NCI-H1048 (cell line): ENCODE measurements at regions not wholly inside any gene's neighbourhood (a gene's known extent, or its start where the extent isn't known, plus 50 kb on each side); places are given as distances from the start of the nearest gene placed in this dataset.

Experiments used
- DNase-seq: peaks from one replicate; lab custom pipeline; 2025; lab: John Stamatoyannopoulos, UW

DNA sequence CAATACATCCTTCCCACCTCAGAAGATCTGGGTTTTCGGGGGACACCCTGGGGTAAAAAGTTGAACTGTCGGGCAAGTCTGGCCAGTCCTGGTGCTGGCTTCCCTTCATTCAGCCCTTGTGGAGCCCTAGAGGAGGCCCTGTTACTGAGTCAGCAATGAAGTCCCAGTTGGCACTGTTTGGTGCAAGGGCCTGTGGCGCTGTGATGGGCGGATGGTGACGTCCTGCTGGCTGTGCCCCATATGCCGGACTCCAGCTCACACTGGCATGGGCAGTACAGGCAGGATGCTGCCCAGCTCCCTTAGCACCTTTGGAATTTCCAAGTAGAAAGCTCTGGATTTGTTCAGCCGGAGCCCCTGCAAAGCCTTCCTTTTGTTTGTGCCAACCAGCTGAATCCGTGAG lies 186.2 kb upstream of the PMEPA1 start:
- no peak for DNase-seq

DNA sequence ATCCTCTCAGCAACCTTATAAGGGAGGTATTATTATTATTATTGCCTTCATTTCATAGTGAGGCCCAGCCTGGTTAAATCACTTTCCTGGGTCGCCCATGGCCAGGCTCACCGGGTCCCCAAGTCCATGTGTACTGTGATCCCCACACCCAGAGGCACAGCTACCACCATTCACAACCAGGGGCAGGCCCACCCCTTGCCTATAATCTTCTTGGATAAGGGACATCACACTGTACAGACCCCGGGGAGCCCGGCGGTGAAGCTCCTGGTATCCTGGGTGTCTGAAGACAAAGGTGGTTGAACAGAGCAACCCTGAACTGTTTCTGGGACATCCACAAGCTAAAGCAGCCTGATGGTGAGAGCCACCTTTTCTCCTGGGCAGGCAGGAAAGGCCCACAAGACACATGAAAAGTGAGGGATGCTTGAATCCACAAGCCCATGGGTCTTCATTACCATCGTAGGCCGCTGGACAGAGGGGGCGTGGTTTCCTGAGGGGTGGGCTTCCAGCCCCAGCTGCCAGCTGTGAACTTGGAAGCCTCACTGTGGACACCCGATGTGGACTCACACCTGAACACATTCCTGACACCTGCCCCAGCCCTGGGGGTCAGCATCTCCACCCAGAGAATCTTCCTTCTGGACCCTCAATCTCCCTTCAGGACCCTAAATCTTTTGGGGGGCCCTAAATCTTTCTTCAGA lies 185.5 kb upstream of the PMEPA1 start:
- DNase-seq, result no peak

DNA sequence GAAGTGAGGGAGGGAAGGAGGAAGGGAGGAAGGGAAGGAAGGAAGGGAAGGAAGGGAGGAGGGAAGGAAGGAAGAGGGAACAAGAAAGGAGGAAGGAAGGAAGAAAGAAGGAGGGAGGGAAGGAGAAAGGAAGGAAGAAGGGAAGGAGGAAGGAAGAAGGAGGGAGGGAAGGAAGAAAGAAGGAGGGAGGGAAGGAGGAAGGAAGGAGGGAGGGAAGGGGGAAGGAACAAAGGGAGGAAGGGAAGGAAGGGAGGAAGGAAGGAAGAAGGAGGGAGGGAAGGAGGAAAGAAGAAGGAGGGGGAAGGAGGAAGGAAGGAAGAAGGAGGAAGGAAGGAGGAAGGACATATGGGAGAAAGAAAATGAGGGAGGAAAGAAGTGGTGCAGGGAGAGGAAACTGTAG lies 184.7 kb upstream of the PMEPA1 start:
- DNase-seq, result no peak

DNA sequence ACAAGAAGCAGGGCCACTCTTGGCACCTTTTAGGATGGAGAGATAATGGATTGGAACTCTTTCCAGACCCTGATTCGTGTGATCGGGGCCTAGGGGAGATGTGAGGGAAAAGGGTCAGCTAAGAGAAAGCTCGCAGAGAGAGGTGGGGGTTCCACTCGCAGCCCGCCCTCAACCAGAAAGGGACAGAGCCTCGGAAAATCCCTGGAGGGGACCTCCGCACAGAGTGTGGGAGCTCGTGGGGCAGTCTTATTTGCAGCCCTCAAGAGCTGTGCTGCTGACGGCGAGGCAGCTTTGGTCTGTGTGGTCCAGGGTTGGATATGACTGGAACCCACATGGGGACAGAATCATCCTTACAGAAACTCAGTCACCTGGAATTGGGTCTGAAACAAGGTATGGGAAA lies 184.3 kb upstream of the PMEPA1 start:
- no peak for DNase-seq

DNA sequence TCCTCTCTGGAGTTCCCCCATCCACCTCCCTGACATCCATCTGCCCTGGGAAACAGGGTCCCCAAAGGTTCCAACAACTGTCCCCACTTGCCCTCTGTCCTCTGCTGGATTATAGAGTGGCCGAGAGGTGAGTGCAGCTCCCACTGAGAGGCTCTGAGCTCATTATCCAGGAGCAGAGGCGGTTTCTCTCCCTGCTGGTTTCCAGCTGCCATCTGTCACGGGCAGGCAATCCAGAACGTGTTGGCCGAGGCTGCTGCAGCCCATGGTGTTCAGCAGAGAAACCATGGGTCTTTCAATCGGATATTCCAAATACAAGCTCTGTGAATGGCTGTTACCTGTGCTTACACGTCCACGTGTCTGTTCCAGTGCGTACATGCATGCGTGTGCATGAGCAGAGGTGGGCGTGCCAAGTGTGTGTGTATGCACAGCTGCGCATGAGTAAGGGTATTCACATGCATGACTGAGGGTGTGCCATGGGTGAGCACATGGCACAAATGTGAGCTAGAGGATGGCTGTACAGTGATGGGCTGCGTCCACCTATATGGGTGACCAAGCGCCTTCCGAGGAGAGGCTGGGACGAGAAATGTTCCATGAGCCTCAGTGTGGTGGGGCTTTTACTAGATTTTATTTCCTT lies 183.7 kb upstream of the PMEPA1 start:
- DNase-seq, result no peak

DNA sequence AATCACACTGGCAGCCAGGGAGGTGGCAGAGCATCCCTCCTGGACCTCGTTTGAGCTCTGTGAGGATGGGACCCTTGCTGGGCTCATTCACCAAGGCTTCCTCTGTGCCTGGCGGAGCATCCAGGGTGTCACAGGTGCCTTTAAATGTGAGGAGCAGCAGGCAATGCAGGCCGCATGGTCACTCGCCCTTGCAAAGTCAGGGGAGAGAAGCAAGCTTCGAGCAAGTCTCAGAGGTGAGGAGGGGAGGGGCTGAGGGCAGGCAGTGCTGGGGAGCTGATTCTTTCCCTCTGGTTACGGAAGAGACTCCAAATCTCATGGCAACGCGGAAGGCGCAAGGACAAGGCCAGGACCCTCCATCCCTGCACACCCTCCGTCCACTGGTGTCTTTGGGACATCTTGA lies 182.7 kb upstream of the PMEPA1 start:
- no peak for DNase-seq

DNA sequence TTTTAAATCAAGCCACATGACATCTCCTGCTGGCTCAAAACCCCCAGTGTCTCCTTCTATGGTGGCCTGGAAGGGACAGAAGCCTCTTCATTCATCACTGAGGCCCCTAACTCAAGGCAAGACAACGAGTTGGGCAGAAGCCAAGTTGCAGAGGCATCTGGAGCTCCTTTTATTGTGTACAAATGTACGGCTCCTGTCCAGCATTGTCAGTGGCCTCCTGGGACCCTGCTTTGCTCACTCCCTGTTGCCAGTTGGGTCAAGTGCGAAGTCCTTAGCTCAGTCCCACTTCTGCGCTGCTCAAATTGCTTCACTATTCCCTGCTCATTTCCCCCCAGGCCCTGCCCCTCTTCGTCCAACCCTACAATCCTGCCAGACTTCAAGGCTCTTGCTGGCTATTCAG lies 181.2 kb upstream of the PMEPA1 start:
- DNase-seq, result no peak

DNA sequence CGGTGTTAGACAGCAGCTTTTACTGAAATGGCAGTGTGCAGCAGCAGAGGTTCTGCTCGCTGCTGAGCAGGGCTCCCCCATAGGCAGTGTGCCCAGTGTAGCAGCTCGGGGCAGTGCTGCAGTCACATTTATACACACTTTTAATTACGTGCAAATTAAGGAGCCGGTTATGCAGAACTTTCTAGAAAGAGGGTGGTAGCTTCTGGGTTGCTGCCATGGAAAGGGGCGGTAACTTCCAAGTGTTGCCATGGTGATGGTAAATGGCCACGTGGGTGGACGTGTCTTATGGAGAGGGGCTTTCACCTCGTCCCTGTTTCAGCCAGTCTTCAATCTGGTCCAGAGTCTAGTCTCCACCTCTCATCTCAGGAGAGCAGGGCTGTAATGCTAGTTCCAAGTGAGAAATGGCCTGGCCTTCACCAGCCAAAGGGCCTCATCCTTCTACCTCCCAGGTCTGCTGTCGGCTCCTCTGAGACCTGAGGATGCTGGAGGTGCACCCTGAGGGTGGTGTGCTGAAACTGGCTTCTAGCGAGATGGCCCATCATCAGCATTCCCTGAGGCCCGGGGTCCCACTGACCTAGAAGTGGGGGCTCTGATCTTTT lies 180.5 kb upstream of the PMEPA1 start:
- no peak for DNase-seq

DNA sequence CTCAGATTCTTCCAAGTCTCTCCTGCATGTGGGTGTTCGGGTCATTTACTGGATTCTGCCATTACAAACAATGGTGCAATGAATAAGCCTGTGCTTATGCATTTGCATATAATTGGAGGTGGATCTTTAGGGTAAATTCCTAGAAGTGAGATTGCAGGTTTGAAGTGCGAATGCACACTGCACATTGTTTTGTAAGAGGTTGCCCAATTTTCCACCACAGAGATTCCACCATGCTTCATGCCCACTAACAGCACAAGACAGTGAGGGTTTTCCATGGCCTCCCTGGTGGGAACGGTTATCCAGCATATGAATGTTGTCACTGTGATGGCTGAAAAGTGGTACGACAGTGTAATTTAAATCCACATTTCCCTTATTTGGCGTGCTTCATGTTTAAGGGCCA lies 178.8 kb upstream of the PMEPA1 start:
- DNase-seq, result no peak

DNA sequence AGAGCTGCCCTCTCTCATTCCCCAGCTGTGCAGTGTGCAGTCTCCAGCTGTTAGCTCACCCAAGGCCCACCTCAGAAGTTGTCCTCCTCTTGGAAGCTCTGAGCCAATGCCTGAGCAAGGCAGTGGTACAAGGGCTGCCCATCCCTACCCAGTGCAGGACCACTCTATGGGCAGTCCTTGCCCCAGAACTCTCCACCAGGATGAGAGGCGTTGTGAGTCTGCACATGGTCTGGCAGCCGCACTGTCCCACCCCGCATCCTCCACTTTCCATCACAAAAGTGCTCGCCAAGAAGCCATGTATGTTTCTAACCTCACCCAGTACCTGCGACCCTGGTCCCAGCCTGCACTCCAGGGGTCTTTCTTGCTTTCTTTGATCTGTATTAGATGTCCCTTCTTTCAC lies 175.1 kb upstream of the PMEPA1 start:
- DNase-seq, result no peak

DNA sequence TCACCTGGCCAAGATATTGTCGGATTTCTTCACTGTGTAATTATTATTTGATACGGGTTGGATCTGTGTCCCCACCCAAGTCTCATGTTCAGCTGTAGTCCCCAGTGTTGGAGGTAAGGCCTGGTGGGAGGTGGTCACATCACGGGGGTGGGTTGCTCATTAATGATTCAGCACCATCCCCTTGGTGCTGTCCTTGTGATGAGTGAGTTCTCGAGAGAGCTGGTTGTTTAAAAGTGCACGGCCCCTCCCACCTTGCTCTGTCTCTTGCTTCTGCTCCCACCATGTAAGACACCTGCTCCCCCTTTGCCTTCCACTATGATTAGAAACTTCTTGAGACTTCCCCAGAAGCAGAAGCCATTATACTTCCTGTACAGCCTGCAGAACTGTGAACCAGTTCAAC lies 173.9 kb upstream of the PMEPA1 start:
- DNase-seq, result no peak

DNA sequence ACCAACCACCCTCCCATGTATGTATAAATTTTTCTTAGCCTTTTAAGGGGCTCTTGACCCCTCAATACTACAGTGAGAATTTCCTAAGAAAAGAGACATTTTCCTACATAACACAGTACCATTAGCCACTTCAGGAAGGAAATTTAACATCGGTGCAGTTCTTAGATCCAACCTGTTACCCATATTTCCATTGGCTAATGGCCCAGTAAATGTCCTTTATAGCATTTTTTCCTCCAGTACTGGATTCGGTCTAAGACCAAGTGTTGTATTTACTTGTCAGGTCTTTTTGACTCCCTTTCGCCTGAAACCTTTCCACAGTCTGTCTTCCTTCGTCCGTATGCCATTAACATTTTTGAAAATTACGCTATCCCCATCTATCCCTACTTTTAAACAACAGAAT lies 173.4 kb upstream of the PMEPA1 start:
- DNase-seq, result no peak

DNA sequence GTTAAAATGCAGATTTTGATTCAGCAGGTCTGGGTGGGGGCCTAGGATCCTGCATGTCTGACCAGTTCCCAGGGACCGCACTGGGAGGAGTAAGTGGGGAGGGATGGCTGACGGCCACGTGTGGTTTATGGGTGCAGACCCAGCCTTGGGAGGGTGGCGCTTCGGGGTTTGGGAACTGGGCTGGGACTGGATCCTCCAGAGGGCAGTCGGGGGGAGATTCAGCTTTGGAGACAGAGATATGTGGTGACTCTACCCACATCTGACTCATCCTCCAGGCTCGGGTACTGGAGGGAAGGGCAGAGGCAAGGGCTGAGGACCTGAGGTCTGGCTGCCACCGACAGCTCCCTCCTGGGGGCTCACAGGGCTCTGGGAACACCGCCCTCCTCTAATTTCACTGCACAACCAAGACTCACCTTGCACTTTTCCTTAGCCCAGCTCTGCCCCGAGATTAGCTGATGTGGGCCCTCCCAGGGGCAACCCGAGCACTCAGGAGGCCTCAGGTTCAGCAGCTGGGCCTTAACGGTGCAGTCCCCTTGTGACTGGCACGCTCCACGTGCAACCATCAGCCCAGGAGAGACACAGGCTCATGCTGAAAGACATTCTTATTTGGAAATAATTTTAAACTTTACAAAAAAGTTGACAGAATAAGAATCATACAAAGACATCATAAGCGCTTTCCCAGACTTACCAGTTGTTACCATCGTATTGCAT lies 172.8 kb upstream of the PMEPA1 start:
- no peak for DNase-seq

DNA sequence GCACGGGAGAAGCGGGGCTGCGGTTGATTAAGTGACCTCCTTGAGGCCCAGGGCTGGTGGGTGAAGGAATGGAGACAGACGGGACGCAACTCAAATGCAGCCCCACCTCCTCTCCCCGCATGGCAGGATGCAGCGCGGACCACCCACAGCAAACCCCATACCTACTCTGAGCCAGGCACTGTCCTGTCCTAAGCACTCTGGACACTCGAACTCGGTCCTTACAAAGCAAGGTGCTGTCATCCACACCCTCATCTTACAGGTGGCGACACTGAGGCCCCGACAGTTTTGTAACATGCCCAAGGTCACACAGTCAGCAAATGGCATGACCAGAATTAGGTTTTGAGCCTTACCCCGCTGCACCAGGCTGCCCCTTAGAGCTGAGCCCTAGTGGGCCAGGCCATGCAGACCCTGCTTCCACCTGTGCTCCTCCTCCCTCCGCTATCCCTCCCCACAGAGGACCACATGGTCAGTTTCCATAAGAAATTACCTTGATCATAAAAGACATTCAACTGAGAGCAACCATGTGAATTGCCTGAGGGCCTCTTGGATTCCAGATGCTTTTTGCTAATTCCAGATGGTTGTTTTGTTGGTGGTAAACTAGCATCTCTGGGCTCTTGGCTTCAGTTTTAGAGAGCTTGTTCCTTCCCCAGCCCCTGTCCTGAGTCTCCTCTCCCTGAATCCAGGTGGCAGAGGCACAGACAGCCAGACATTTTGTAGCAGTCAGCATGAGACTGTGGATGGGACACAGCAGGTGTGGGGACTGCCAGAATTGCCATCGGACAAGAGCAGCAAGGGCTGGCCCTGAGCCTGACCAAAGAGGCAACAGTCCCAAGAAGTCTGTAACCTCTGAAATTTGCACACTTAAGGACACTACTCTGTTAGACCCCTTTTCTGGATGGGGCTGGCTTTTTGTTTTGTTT lies 171.9 kb upstream of the PMEPA1 start:
- no peak for DNase-seq

DNA sequence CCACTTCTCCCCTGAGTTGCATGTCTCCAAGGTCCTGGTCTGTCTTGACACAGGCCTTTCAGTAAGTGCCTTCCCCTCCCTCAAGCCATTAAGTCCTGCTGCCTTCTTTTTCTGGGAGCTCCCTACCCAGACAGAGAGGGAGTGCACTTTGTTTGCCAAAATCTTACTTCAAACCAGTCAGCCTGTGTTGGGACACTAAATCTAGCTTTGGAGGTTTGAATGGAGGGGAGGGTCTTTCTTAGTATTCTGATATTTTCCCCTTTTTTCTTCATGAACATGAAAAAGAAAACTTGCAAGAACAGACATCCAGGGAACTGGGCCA lies 170.7 kb upstream of the PMEPA1 start:
- no peak for DNase-seq

DNA sequence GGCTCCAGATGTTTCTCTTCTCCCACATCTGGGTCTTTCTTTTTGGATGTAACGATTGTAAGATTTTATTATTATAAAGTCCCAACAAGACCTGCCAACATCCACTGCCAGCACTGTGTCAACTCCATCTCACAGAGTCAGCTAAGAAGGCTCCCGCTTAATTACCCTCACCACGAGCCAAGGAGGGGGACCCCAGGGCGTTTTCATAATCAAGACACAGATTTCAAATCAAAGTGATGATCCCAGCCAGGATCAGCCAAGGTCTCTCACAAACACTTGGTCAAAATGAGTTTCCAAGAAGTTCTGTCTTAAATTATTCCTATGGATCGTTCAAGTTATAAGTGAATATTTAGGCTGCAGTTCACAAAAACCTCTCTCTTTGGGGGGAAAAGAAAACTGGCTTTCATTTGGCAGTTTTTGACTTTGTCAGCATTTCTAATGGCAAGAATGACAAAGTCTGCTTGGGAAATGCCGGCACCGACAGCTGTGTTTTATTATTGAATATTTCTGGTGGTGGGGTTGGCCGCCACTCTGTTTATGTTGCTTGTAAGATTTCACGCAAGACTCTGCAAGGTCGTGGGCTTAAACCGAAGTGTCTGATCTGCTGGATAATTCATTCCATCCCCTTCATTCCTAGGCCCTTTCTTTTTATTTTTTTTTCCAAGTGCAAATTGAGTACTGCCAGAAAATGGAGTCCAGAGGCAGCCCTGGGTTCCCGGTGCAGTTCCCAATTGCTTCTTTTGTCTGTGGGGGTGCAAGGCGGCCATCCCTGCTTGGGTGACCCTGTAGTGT lies 170.2 kb upstream of the PMEPA1 start:
- no peak for DNase-seq

DNA sequence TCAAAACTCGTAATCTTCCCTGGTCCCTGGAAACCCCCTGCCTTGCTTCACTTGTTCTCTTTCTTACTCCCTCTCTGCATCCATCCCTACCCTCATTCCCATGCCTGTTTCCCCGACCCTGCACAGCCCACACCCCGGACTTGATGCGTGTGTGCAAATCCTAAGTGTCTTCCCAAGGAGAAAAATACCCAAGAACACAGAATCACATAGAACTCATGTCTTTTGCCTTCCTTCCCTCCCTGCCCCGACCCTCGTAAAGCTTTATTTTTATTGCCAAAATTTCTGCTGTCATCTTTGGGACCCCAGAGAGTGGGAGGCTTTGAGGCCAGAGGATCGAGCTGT lies 169.6 kb upstream of the PMEPA1 start:
- DNase-seq, result no peak

DNA sequence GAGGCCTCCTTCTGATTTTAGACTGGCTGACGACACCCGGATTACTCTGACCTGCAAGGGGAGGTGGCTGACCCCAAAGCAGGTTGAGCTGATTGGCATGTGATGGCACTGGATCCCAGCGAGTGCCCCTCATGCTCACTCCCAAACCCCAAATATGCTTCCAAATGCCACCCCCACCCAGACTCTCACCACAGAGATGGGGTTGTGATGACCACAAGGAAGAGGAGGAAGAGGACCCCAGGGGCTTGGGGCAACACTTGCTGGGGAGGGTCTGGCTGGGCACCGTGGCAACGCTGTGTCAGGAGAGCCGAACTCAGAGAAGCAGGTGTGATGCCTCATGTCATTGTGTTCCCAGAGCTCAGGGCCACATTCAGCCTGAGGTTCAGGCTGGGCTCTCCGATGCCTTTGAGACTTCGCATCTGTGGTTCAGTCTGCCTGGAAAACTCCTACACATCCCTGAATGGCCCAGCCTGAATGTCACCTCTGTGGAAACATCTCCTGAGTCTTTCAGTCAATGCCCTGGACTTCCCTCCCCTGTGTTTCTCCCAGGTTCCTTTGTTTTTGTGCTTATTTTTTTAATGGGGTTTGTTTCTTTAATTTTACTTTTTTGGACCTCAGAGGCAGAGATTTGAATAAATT lies 169.1 kb upstream of the PMEPA1 start:
- no peak for DNase-seq

DNA sequence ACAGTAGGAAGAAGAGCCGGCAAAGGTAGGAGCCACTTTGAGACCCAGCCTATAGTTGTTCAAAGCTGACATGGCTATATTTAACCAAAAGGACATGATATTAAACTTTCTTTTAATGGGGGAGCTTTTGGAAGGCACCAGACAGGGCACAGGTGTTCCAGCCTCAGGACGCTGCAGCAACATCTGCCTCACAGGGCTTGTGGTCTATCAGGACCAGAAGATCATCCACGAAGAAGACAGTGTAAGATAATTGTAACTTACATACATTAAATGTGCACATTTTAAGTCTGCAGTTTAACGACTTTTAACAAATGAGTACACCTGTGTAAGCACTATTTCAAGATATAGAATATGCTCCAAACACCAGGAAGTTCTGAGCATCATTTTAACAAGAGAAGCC lies 168.2 kb upstream of the PMEPA1 start:
- no peak for DNase-seq

DNA sequence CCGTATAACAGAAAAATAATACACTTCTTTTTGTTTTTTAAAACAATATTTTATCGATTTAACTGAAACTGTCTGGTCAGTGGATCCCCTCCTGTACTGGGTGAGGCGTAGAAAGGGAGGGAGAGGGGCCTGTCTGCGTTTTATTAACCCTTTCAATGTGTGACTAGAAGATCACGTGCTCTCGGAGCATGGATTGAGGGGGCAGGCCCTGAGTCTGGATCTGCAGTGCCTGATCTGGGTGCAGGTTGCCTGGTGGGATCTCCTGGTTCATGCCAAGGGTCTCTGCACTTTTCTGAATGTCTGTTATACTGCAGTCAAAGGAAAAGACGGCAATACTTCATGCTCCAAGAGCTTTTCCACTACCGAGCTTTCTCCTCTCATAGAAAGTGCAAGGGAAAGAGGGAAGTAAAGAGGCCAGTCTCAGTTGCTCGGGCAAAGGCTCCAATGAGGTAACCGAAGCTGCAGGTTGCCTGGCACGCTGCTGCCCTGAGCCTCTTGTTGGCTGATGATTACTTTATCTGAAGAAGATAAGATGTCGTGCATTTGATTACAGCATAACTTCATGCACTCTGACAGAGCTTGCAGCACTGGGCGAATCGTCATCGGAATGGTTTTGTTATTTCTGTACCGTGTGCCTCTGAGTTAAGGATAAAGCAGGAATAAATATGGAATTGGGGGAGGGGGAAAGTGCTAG lies 167.5 kb upstream of the PMEPA1 start:
- DNase-seq, result no peak
